ENCODE measurements at regions not wholly inside any gene's neighbourhood (a gene's known extent, or its start where the extent isn't known, plus 50 kb on each side); places are given as distances from the start of the nearest gene placed in this dataset.

- DNase-seq: no peak
- Mint-ChIP-seq H3K9me3 (no peaks in the 10 kb centered on the region), H3K4me1 (ENCODE audit: low read depth) (no peaks in the 10 kb centered on the region), H3K27me3 (ENCODE audit: low read depth) (peaks cover 54% of the 10 kb centered on the region), H3K36me3 (ENCODE audit: insufficient read depth) (no peaks in the 10 kb centered on the region), H3K4me3 (no peak overlapping the region)
- no peak for ATAC-seq
Measured at GRCh38 chr20:56978475-56978874, 288.0 kb downstream of the BMP7 start.

GRCh38 chr20:56979125-56979524 lies 287.3 kb downstream of the BMP7 start:
- Mint-ChIP-seq H3K9me3 (peaks cover 2% of the 10 kb centered on the region), H3K36me3 (ENCODE audit: insufficient read depth) (no peaks in the 10 kb centered on the region), H3K4me3 (no peak overlapping the region), H3K4me1 (ENCODE audit: low read depth) (no peaks in the 10 kb centered on the region), H3K27me3 (ENCODE audit: low read depth) (peaks cover 50% of the 10 kb centered on the region)
- DNase-seq: no peak
- no peak for ATAC-seq

GRCh38 chr20:56981301-56981700 lies 285.1 kb downstream of the BMP7 start:
- Mint-ChIP-seq H3K9me3 (peaks cover 12% of the 10 kb centered on the region), H3K4me1 (ENCODE audit: low read depth) (no peaks in the 10 kb centered on the region), H3K27me3 (ENCODE audit: low read depth) (peaks cover 33% of the 10 kb centered on the region), H3K36me3 (ENCODE audit: insufficient read depth) (no peaks in the 10 kb centered on the region), H3K4me3 (no peak overlapping the region)
- no peak for ATAC-seq
- no peak for DNase-seq

GRCh38 chr20:56983813-56984212 lies 282.6 kb downstream of the BMP7 start:
- H3K27me3 Mint-ChIP-seq (ENCODE audit: low read depth): peaks cover 18% of the 10 kb centered on the region
- no peak for ATAC-seq
- H3K4me3 Mint-ChIP-seq: no peak overlapping the region
- no peak for DNase-seq
- H3K36me3 Mint-ChIP-seq (ENCODE audit: insufficient read depth): no peaks in the 10 kb centered on the region
- H3K4me1 Mint-ChIP-seq (ENCODE audit: low read depth): no peaks in the 10 kb centered on the region
- peaks cover 12% of the 10 kb centered on the region for H3K9me3 Mint-ChIP-seq

GRCh38 chr20:56985066-56985685 lies 281.3 kb downstream of the BMP7 start:
- no peak overlapping the region for H3K4me3 Mint-ChIP-seq

GRCh38 chr20:56986476-56986875 lies 280.0 kb downstream of the BMP7 start:
- Mint-ChIP-seq H3K9me3 (peaks cover 12% of the 10 kb centered on the region), H3K4me1 (ENCODE audit: low read depth) (no peaks in the 10 kb centered on the region), H3K27me3 (ENCODE audit: low read depth) (peaks cover 8% of the 10 kb centered on the region), H3K36me3 (ENCODE audit: insufficient read depth) (no peaks in the 10 kb centered on the region), H3K4me3 (no peak overlapping the region)
- ATAC-seq (no peak), DNase-seq (no peak)

More at GRCh38 chr20:56985066-56985685, 281.3 kb downstream of the BMP7 start:
- H3K27me3 Mint-ChIP-seq (ENCODE audit: low read depth): peaks cover 13% of the 10 kb centered on the region
- peaks cover 12% of the 10 kb centered on the region for H3K9me3 Mint-ChIP-seq
- DNase-seq: no peak
- no peak for ATAC-seq
- H3K4me1 Mint-ChIP-seq (ENCODE audit: low read depth): no peaks in the 10 kb centered on the region
- H3K36me3 Mint-ChIP-seq (ENCODE audit: insufficient read depth): no peaks in the 10 kb centered on the region

GRCh38 chr20:56986931-56987720 lies 279.3 kb downstream of the BMP7 start:
- no peak for ATAC-seq
- no peaks in the 10 kb centered on the region for H3K4me1 Mint-ChIP-seq (ENCODE audit: low read depth)

GRCh38 chr20:56987986-56988385 lies 278.5 kb downstream of the BMP7 start:
- no peaks in the 10 kb centered on the region for H3K4me1 Mint-ChIP-seq (ENCODE audit: low read depth)
- no peak overlapping the region for H3K4me3 Mint-ChIP-seq
- DNase-seq: no peak
- peaks cover 2% of the 10 kb centered on the region for H3K27me3 Mint-ChIP-seq (ENCODE audit: low read depth)
- H3K36me3 Mint-ChIP-seq (ENCODE audit: insufficient read depth): no peaks in the 10 kb centered on the region
- H3K9me3 Mint-ChIP-seq: peaks cover 12% of the 10 kb centered on the region
- ATAC-seq: no peak

More at GRCh38 chr20:56986931-56987720, 279.3 kb downstream of the BMP7 start:
- H3K4me3 Mint-ChIP-seq: no peak overlapping the region
- DNase-seq: no peak
- H3K9me3 Mint-ChIP-seq: peaks cover 12% of the 10 kb centered on the region
- H3K27me3 Mint-ChIP-seq (ENCODE audit: low read depth): peaks cover 5% of the 10 kb centered on the region
- H3K36me3 Mint-ChIP-seq (ENCODE audit: insufficient read depth): no peaks in the 10 kb centered on the region

- Mint-ChIP-seq H3K4me3 (no peak overlapping the region), H3K9me3 (peaks cover 12% of the 10 kb centered on the region), H3K36me3 (ENCODE audit: insufficient read depth) (no peaks in the 10 kb centered on the region), H3K27me3 (ENCODE audit: low read depth) (peaks cover 1% of the 10 kb centered on the region), H3K4me1 (ENCODE audit: low read depth) (no peaks in the 10 kb centered on the region)
- ATAC-seq (no peak), DNase-seq (no peak)
Measured at GRCh38 chr20:56988446-56988845, 278.0 kb downstream of the BMP7 start.

- Mint-ChIP-seq H3K4me3 (no peak overlapping the region), H3K4me1 (ENCODE audit: low read depth) (no peaks in the 10 kb centered on the region), H3K36me3 (ENCODE audit: insufficient read depth) (no peaks in the 10 kb centered on the region), H3K27me3 (ENCODE audit: low read depth) (peaks cover 1% of the 10 kb centered on the region), H3K9me3 (peaks cover 6% of the 10 kb centered on the region)
- no peak for DNase-seq
- ATAC-seq: no peak
Measured at GRCh38 chr20:56989516-56989915, 276.9 kb downstream of the BMP7 start.

- ATAC-seq: no peak
- no peaks in the 10 kb centered on the region for H3K4me1 Mint-ChIP-seq (ENCODE audit: low read depth)
- H3K36me3 Mint-ChIP-seq (ENCODE audit: insufficient read depth): no peaks in the 10 kb centered on the region
- no peak overlapping the region for H3K4me3 Mint-ChIP-seq
- peaks cover 5% of the 10 kb centered on the region for H3K9me3 Mint-ChIP-seq
- DNase-seq: no peak
- peaks cover 5% of the 10 kb centered on the region for H3K27me3 Mint-ChIP-seq (ENCODE audit: low read depth)
Measured at GRCh38 chr20:56993020-56993559, 273.4 kb downstream of the BMP7 start.

GRCh38 chr20:56994006-56994405 lies 272.4 kb downstream of the BMP7 start:
- Mint-ChIP-seq H3K36me3 (ENCODE audit: insufficient read depth) (no peaks in the 10 kb centered on the region), H3K27me3 (ENCODE audit: low read depth) (peaks cover 4% of the 10 kb centered on the region), H3K4me3 (no peak overlapping the region), H3K9me3 (peaks cover 6% of the 10 kb centered on the region), H3K4me1 (ENCODE audit: low read depth) (no peaks in the 10 kb centered on the region)
- DNase-seq: no peak
- ATAC-seq: no peak

GRCh38 chr20:56995149-56995548 lies 271.3 kb downstream of the BMP7 start:
- ATAC-seq (no peak), DNase-seq (no peak)
- Mint-ChIP-seq H3K9me3 (peaks cover 10% of the 10 kb centered on the region), H3K36me3 (ENCODE audit: insufficient read depth) (no peaks in the 10 kb centered on the region), H3K27me3 (ENCODE audit: low read depth) (peaks cover 4% of the 10 kb centered on the region), H3K4me3 (no peak overlapping the region), H3K4me1 (ENCODE audit: low read depth) (no peaks in the 10 kb centered on the region)

GRCh38 chr20:56995635-56996075 lies 270.8 kb downstream of the BMP7 start:
- DNase-seq (no peak), ATAC-seq (no peak)
- no peaks in the 10 kb centered on the region for H3K4me1 Mint-ChIP-seq (ENCODE audit: low read depth)
- H3K4me3 Mint-ChIP-seq: no peak overlapping the region
- peaks cover 13% of the 10 kb centered on the region for H3K9me3 Mint-ChIP-seq
- no peaks in the 10 kb centered on the region for H3K36me3 Mint-ChIP-seq (ENCODE audit: insufficient read depth)
- H3K27me3 Mint-ChIP-seq (ENCODE audit: low read depth): peaks cover 4% of the 10 kb centered on the region

GRCh38 chr20:56996533-56996932 lies 269.9 kb downstream of the BMP7 start:
- no peak for ATAC-seq

More at GRCh38 chr20:56996533-56996932, 269.9 kb downstream of the BMP7 start:
- Mint-ChIP-seq H3K27me3 (ENCODE audit: low read depth) (peaks cover 4% of the 10 kb centered on the region), H3K9me3 (peaks cover 13% of the 10 kb centered on the region), H3K4me1 (ENCODE audit: low read depth) (no peaks in the 10 kb centered on the region), H3K4me3 (no peak overlapping the region), H3K36me3 (ENCODE audit: insufficient read depth) (no peaks in the 10 kb centered on the region)
- DNase-seq: no peak
